SK-N-SH (cell line): ENCODE measurements at regions not wholly inside any gene's neighbourhood (a gene's known extent, or its start where the extent isn't known, plus 50 kb on each side); places are given as distances from the start of the nearest gene placed in this dataset.

Source experiments
- CTCF ChIA-PET: fragments of 300-600, 350-600 bp; formaldehyde crosslinking; extraction: SDS; loops from one replicate; lab custom pipeline; 2021; lab: Yijun Ruan, JAX
- POLR2A ChIA-PET: fragments of 350-600 bp; sonication (Branson Sonifier 250); formaldehyde crosslinking; extraction: SDS; loops from one replicate; lab custom pipeline; 2020; ENCODE audit warnings: antibody characterized with exemption, inconsistent platforms; lab: Yijun Ruan, JAX
- DNase-seq: peaks from one replicate; pipeline ENCODE4 v3.0.0; 2012
- H2AFZ ChIP-seq: fragments of 200-600 bp; sonication (generic); 2 replicates; pipeline ENCODE4 v1.8.1; 2016; ENCODE audit warnings: antibody characterized with exemption, mild to moderate bottlenecking, low read depth
- H3F3A ChIP-seq: fragments of 200-600 bp; sonication (generic); replicated peaks from 2 replicates; pipeline ENCODE3; 2016; ENCODE audit warnings: antibody characterized with exemption, mild to moderate bottlenecking; ENCODE audit not compliant: insufficient read depth
- H3K27ac ChIP-seq, 2 experiments: fragments of 200-500 bp in 1 of 2; fragments of 200-600 bp in 1 of 2; sonication (Bioruptor generic) in 1 of 2; sonication (generic), shearing (Covaris generic) in 1 of 2; 2 replicates each; pipeline versions ENCODE4 v1.5.1 to v1.6.1; 2014 to 2016; ENCODE audit warnings: low read depth in 2 of 2, inconsistent platforms in 1 of 2, low read length in 1 of 2, mild to moderate bottlenecking in 1 of 2, mixed read lengths in 1 of 2
- H3K27me3 ChIP-seq: fragments of 200-600 bp; sonication (generic), shearing (Covaris generic); 2 replicates; pipeline ENCODE4 v1.6.1; 2016; ENCODE audit warnings: mixed run types; ENCODE audit not compliant: insufficient read depth
- H3K36me3 ChIP-seq, 2 experiments: fragments of 200-500 bp in 1 of 2; fragments of 200-600 bp in 1 of 2; sonication (Bioruptor generic) in 1 of 2; sonication (generic) in 1 of 2; replicated peaks in 1 of 2; 2 replicates each; pipeline versions ENCODE3 to v1.5.1; 2014 to 2016; ENCODE audit warnings: low read length in 1 of 2, mild to moderate bottlenecking in 1 of 2; ENCODE audit not compliant: insufficient read depth in 2 of 2, control insufficient read depth in 1 of 2
- H3K4me1 ChIP-seq, 2 experiments: fragments of 200-500 bp in 1 of 2; fragments of 200-600 bp in 1 of 2; sonication (Bioruptor generic) in 1 of 2; sonication (generic), shearing (Covaris generic) in 1 of 2; 2 replicates each; pipeline versions ENCODE4 v1.5.1 to v1.6.1; 2014 to 2016; ENCODE audit warnings: low read depth in 1 of 2, low read length in 1 of 2, mixed run types in 1 of 2; ENCODE audit not compliant: insufficient read depth in 2 of 2, control insufficient read depth in 1 of 2
- H3K4me2 ChIP-seq: fragments of 200-600 bp; sonication (generic), shearing (Covaris generic); 2 replicates; pipeline ENCODE4 v1.6.1; 2017; ENCODE audit warnings: mixed run types
- H3K4me3 ChIP-seq, 2 experiments: fragments of 200-500 bp in 1 of 2; fragments of 200-600 bp in 1 of 2; sonication (Bioruptor generic) in 1 of 2; sonication (generic), shearing (Covaris generic) in 1 of 2; 2 replicates each; pipeline versions ENCODE4 v1.5.1 to v1.8.1; 2014 to 2016; ENCODE audit warnings: low read depth in 2 of 2, inconsistent platforms in 1 of 2, low read length in 1 of 2, mild to moderate bottlenecking in 1 of 2, mixed read lengths in 1 of 2, moderate library complexity in 1 of 2
- H3K79me2 ChIP-seq: fragments of 200-600 bp; sonication (generic); 2 replicates; pipeline ENCODE4 v1.8.1; 2017; ENCODE audit warnings: mild to moderate bottlenecking; ENCODE audit not compliant: insufficient read depth
- H3K9ac ChIP-seq: fragments of 200-600 bp; sonication (generic); 2 replicates; pipeline ENCODE4 v1.6.1; 2017; ENCODE audit warnings: mixed run types
- H3K9me2 ChIP-seq: fragments of 200-600 bp; sonication (generic); 2 replicates; pipeline ENCODE4 v1.6.1; 2017; ENCODE audit warnings: mixed run types
- H3K9me3 ChIP-seq: fragments of 200-600 bp; sonication (generic); 2 replicates; pipeline ENCODE4 v1.6.1; 2017; ENCODE audit warnings: mixed run types, mild to moderate bottlenecking, moderate library complexity
- H4K20me1 ChIP-seq: fragments of 200-600 bp; sonication (generic); 2 replicates; pipeline ENCODE4 v1.6.1; 2017; ENCODE audit warnings: mild to moderate bottlenecking, mixed run types; ENCODE audit not compliant: insufficient read depth
- CHD2 ChIP-seq: fragments of 150-350 bp; IDR thresholded peaks from 2 replicates; pipeline ENCODE4 v1.6.1; 2018; ENCODE audit warnings: low read length; ENCODE audit not compliant: partially characterized antibody
- ELF1 ChIP-seq: IDR thresholded peaks from 2 replicates; pipeline ENCODE4 v1.4.0; 2012
- EZH2phosphoT487 ChIP-seq: fragments of 200-600 bp; sonication (generic); IDR thresholded peaks from 2 replicates; pipeline ENCODE4 v1.6.1; 2017; ENCODE audit warnings: low read depth, mixed run types, mild to moderate bottlenecking, antibody characterized with exemption, moderate library complexity, borderline replicate concordance
- FOSL2 ChIP-seq: IDR thresholded peaks from 2 replicates; pipeline ENCODE4 v1.4.0; 2012; ENCODE audit warnings: low read depth, mild to moderate bottlenecking, moderate library complexity, borderline replicate concordance
- FOXM1 ChIP-seq: IDR thresholded peaks from 2 replicates; pipeline ENCODE4 v1.4.0; 2012; ENCODE audit warnings: low read depth, mild to moderate bottlenecking
- GABPA ChIP-seq: IDR thresholded peaks from 2 replicates; pipeline ENCODE4 v1.4.0; 2012; ENCODE audit warnings: low read depth, mild to moderate bottlenecking
- GATA2 ChIP-seq: sonication (generic); formaldehyde crosslinking; IDR thresholded peaks from 2 replicates; pipeline ENCODE4 v1.5.0; 2020; ENCODE audit warnings: mild to moderate bottlenecking, missing genetic modification reagents
- MEF2A ChIP-seq: IDR thresholded peaks from 2 replicates; pipeline ENCODE4 v1.4.0; 2012; ENCODE audit warnings: low read depth, borderline replicate concordance
- MXI1 ChIP-seq: IDR thresholded peaks from 2 replicates; pipeline ENCODE4 v1.6.1; 2012; ENCODE audit warnings: mild to moderate bottlenecking, low read depth, low read length, improper control_type of control experiment
- NFIC ChIP-seq: IDR thresholded peaks from 2 replicates; pipeline ENCODE4 v1.4.0; 2012; ENCODE audit warnings: borderline replicate concordance
- NRF1 ChIP-seq: IDR thresholded peaks from 2 replicates; pipeline ENCODE4 v1.6.1; 2012; ENCODE audit warnings: low read depth, mild to moderate bottlenecking, low read length
- RAD21 ChIP-seq: IDR thresholded peaks from 2 replicates; pipeline ENCODE4 v1.6.1; 2012; ENCODE audit warnings: mild to moderate bottlenecking, low read length
- SIN3A ChIP-seq: IDR thresholded peaks from 2 replicates; pipeline ENCODE4 v1.6.1; 2012; ENCODE audit warnings: low read depth, mild to moderate bottlenecking, low read length, moderate library complexity, borderline replicate concordance
- SMC3 ChIP-seq: IDR thresholded peaks from 2 replicates; pipeline ENCODE4 v1.6.1; 2012; ENCODE audit warnings: low read depth, low read length, improper control_type of control experiment
- TAF1 ChIP-seq: IDR thresholded peaks from 2 replicates; pipeline ENCODE4 v1.6.1; 2012; ENCODE audit warnings: low read depth, mild to moderate bottlenecking, low read length, moderate library complexity, borderline replicate concordance
- WGBS: methylation state at CpG from one replicate; pipeline ENCODE4 v1.1.6; 2017; ENCODE audit warnings: low lambda C conversion rate; 5-methylcytosine and 5-hydroxymethylcytosine counted together
- TF ChIP-seq, protein P1 (sequence below): IDR thresholded peaks from 2 replicates; pipeline ENCODE4 v1.6.1; 2012; ENCODE audit warnings: mild to moderate bottlenecking, low read depth, low read length, moderate library complexity
- TF ChIP-seq, protein P2 (sequence below): IDR thresholded peaks from 2 replicates; pipeline ENCODE4 v1.4.0; 2012; ENCODE audit warnings: low read depth
- TF ChIP-seq, protein P3 (sequence below): fragments of 150-350 bp; IDR thresholded peaks from 2 replicates; pipeline ENCODE4 v1.6.1; 2016; ENCODE audit warnings: mild to moderate bottlenecking, low read depth, low read length
- TF ChIP-seq, protein P4 (sequence below): IDR thresholded peaks from 2 replicates; pipeline ENCODE4 v1.4.0; 2012; ENCODE audit warnings: low read depth, borderline replicate concordance

DNA sequence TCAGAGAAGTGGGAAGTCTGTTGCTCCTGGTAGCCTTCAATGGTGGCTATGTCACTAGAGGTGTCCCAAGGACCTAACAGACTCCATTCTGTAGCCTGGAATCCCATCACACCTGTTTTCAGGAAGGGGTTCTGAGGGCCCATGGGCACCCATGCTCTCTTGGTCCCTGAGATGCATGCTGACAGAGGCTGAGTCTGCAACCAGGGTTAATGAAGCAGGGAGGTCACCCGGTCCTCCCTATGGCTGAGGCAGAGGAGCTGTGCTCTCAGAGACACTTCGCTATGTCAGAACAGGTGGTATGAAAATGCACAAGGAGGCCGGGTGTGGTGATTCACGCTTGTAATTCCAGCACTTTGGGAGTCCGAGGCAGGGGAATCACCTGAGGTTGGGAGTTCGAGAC lies 452.1 kb downstream of the TCERG1L start:
- TF ChIP-seq MEF2A = no peak
- TF ChIP-seq CHD2 = no peak
- TF ChIP-seq SIN3A = no peak
- TF ChIP-seq ELF1 = no peak
- TF ChIP-seq EZH2phosphoT487 = no peak
- no peak for TF ChIP-seq TAF1
- TF ChIP-seq, protein P1, sequence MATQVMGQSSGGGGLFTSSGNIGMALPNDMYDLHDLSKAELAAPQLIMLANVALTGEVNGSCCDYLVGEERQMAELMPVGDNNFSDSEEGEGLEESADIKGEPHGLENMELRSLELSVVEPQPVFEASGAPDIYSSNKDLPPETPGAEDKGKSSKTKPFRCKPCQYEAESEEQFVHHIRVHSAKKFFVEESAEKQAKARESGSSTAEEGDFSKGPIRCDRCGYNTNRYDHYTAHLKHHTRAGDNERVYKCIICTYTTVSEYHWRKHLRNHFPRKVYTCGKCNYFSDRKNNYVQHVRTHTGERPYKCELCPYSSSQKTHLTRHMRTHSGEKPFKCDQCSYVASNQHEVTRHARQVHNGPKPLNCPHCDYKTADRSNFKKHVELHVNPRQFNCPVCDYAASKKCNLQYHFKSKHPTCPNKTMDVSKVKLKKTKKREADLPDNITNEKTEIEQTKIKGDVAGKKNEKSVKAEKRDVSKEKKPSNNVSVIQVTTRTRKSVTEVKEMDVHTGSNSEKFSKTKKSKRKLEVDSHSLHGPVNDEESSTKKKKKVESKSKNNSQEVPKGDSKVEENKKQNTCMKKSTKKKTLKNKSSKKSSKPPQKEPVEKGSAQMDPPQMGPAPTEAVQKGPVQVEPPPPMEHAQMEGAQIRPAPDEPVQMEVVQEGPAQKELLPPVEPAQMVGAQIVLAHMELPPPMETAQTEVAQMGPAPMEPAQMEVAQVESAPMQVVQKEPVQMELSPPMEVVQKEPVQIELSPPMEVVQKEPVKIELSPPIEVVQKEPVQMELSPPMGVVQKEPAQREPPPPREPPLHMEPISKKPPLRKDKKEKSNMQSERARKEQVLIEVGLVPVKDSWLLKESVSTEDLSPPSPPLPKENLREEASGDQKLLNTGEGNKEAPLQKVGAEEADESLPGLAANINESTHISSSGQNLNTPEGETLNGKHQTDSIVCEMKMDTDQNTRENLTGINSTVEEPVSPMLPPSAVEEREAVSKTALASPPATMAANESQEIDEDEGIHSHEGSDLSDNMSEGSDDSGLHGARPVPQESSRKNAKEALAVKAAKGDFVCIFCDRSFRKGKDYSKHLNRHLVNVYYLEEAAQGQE = no peak
- TF ChIP-seq, protein P2, sequence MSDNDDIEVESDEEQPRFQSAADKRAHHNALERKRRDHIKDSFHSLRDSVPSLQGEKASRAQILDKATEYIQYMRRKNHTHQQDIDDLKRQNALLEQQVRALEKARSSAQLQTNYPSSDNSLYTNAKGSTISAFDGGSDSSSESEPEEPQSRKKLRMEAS = no peak
- TF ChIP-seq FOSL2 = no peak
- no peak for TF ChIP-seq GATA2 (CRISPR knock-in tag)
- Histone ChIP-seq H3K9ac (no peak overlapping the region), H3K36me3 (no peaks in the 10 kb centered on the region), H3K9me2 (no peaks in the 10 kb centered on the region), H3K4me1 (no peaks in the 10 kb centered on the region), H3F3A (no peaks in the 10 kb centered on the region), H3K4me2 (no peak overlapping the region), H3K27ac (no peak overlapping the region), H3K9me3 (peaks cover 4% of the 10 kb centered on the region), H3K79me2 (no peaks in the 10 kb centered on the region), H2AFZ (no peak overlapping the region), H3K4me3 (no peak overlapping the region), H3K27me3 (no peaks in the 10 kb centered on the region), H4K20me1 (no peaks in the 10 kb centered on the region)
- DNase-seq = no peak
- WGBS = 6% methylated on average over 4 of the region's 6 CpGs
- ChIA-PET POLR2A (interaction anchor here (0.7 kb wide), 1 partner anchor 153 kb away, joined by 3 read pairs; no protein-coding TSS in a partner anchor), CTCF (interaction anchor here (0.7 kb wide), 1 partner anchor 500 kb away, joined by 3 read pairs; no protein-coding TSS in a partner anchor)

DNA sequence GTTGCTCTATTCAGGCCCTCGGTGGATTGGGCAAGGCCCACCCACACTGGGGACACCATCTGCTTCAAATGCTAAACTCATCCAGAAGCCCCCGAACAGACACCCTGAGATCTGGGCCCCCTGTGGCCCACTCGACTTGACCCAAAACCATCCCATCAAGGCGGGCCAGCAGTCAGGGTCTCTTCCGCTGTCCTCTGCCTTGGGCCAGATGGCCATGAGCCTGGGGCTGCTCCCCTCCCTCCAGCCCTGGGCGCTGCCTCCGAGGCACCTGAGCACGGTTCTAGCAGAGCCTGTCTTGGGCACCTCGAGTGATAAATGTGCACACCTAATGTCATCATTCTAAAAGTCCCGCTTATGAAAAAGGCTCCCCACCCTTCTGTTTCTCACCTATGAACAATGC lies 449.4 kb downstream of the TCERG1L start:
- POLR2A ChIA-PET = no interaction called here
- no peaks in the 10 kb centered on the region for H3F3A ChIP-seq
- TF ChIP-seq ELF1 (no peak), GABPA (no peak), MXI1 (no peak), FOXM1 (no peak), CHD2 (no peak), NRF1 (no peak), SMC3 (no peak), RAD21 (no peak), NFIC (no peak)
- TF ChIP-seq, protein P1 = no peak
- TF ChIP-seq, protein P3, sequence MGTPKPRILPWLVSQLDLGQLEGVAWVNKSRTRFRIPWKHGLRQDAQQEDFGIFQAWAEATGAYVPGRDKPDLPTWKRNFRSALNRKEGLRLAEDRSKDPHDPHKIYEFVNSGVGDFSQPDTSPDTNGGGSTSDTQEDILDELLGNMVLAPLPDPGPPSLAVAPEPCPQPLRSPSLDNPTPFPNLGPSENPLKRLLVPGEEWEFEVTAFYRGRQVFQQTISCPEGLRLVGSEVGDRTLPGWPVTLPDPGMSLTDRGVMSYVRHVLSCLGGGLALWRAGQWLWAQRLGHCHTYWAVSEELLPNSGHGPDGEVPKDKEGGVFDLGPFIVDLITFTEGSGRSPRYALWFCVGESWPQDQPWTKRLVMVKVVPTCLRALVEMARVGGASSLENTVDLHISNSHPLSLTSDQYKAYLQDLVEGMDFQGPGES = no peak
- TF ChIP-seq, protein P4, sequence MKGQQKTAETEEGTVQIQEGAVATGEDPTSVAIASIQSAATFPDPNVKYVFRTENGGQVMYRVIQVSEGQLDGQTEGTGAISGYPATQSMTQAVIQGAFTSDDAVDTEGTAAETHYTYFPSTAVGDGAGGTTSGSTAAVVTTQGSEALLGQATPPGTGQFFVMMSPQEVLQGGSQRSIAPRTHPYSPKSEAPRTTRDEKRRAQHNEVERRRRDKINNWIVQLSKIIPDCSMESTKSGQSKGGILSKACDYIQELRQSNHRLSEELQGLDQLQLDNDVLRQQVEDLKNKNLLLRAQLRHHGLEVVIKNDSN = no peak

More for the DNA sequence above, 449.4 kb downstream of the TCERG1L start:
- 31% methylated on average over 5 of the region's 10 CpGs for WGBS
- no peaks in the 10 kb centered on the region for H3K9me3 ChIP-seq
- H3K9me2 ChIP-seq = no peaks in the 10 kb centered on the region
- no peak for DNase-seq
- H3K79me2 ChIP-seq = no peaks in the 10 kb centered on the region
- H2AFZ ChIP-seq = no peak overlapping the region
- H3K4me1 ChIP-seq = no peaks in the 10 kb centered on the region
- no peaks in the 10 kb centered on the region for H3K36me3 ChIP-seq
- no peaks in the 10 kb centered on the region for H3K27me3 ChIP-seq
- H3K4me3 ChIP-seq = no peak overlapping the region
- no peak overlapping the region for H3K4me2 ChIP-seq
- H3K27ac ChIP-seq = no peak overlapping the region
- CTCF ChIA-PET = no interaction called here
- H4K20me1 ChIP-seq = no peaks in the 10 kb centered on the region
- no peak overlapping the region for H3K9ac ChIP-seq
